ENCODE measurements at regions not wholly inside any gene's neighbourhood (a gene's known extent, or its start where the extent isn't known, plus 50 kb on each side); places are given as distances from the start of the nearest gene placed in this dataset.

- TF ChIP-seq CTCF (IDR thresholded peaks at IDR 0.05; ENCODE audit: insufficient read depth, low read depth, low read length, missing control alignments), result no peak
- no peak overlapping the region for H3K4me3 ChIP-seq (ENCODE audit: low read length)
- DNase-seq (ENCODE audit: low read depth), result no peak
These were observed 122.3 kb downstream of the PCTP start for GRCh38 chr17:55873017-55873758.

GRCh38 chr17:55883149-55883548 lies 132.3 kb downstream of the PCTP start:
- TF ChIP-seq CTCF (IDR thresholded peaks at IDR 0.05; ENCODE audit: insufficient read depth, low read depth, low read length, missing control alignments), result no peak
- DNase-seq (ENCODE audit: low read depth), result no peak
- H3K4me3 ChIP-seq (ENCODE audit: low read length), result no peak overlapping the region

- no peak overlapping the region for H3K4me3 ChIP-seq (ENCODE audit: low read length)
- DNase-seq (ENCODE audit: low read depth), result no peak
- no peak for TF ChIP-seq CTCF (IDR thresholded peaks at IDR 0.05; ENCODE audit: insufficient read depth, low read depth, low read length, missing control alignments)
These were observed 136.7 kb downstream of the PCTP start for GRCh38 chr17:55887531-55887930.

- H3K4me3 ChIP-seq (ENCODE audit: low read length), result no peak overlapping the region
- no peak for DNase-seq (ENCODE audit: low read depth)
- no peak for TF ChIP-seq CTCF (IDR thresholded peaks at IDR 0.05; ENCODE audit: insufficient read depth, low read depth, low read length, missing control alignments)
These were observed 138.4 kb downstream of the PCTP start for GRCh38 chr17:55889271-55889670.

GRCh38 chr17:55895112-55895759 lies 144.4 kb downstream of the PCTP start:
- DNase-seq (ENCODE audit: low read depth), result no peak
- TF ChIP-seq CTCF (IDR thresholded peaks at IDR 0.05; ENCODE audit: insufficient read depth, low read depth, low read length, missing control alignments), result no peak

GRCh38 chr17:55897301-55897700 lies 146.4 kb downstream of the PCTP start:
- H3K4me3 ChIP-seq (ENCODE audit: low read length), result no peak overlapping the region
- DNase-seq (ENCODE audit: low read depth), result no peak
- TF ChIP-seq CTCF (IDR thresholded peaks at IDR 0.05; ENCODE audit: insufficient read depth, low read depth, low read length, missing control alignments), result no peak

More at GRCh38 chr17:55895112-55895759, 144.4 kb downstream of the PCTP start:
- H3K4me3 ChIP-seq (ENCODE audit: low read length), result no peak overlapping the region
